ENCODE measurements at regions not wholly inside any gene's neighbourhood (a gene's known extent, or its start where the extent isn't known, plus 50 kb on each side); places are given as distances from the start of the nearest gene placed in this dataset.

DNA sequence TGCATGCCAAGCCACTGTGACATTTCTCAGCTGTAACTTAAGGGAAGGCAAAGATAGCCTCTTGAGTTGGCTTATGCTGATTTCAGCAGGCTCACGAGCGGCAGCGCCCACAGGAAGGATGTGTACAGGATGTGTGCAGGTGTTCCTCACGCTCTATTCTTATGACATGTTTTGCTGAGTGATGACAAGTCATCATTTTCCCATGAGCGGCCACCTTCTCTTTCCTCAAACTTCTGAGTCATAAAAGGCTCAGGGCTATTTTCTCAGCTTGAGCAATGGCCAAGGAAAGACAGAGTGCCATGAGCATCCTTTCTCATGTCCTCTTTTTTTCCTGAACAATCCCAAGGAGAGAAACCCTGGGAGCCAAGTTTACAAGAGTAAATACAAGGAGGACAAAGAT, 365.9 kb downstream of the PLK2 start:
- no peaks in the 10 kb centered on the region for H3K27me3 ChIP-seq (ENCODE audit: insufficient read depth, low read length)
- H2AFZ ChIP-seq (ENCODE audit: low read length), result no peak overlapping the region
- H3K9ac ChIP-seq (ENCODE audit: low read length), result no peak overlapping the region
- H3K79me2 ChIP-seq (ENCODE audit: insufficient read depth, low read length), result no peaks in the 10 kb centered on the region
- H4K20me1 ChIP-seq (ENCODE audit: insufficient read depth, low read length), result no peaks in the 10 kb centered on the region
- H3K4me2 ChIP-seq (ENCODE audit: low read length), result no peak overlapping the region
- no peak overlapping the region for H3K27ac ChIP-seq (ENCODE audit: low read depth, low read length, poor library complexity, severe bottlenecking)
- H3K9me2 ChIP-seq (ENCODE audit: low read depth, low read length), result no peaks in the 10 kb centered on the region
- H3K36me3 ChIP-seq (ENCODE audit: insufficient read depth, low read length), result no peaks in the 10 kb centered on the region
- no peak for TF ChIP-seq EZH2 (IDR thresholded peaks at IDR 0.05; ENCODE audit: borderline replicate concordance, low read length)
- TF ChIP-seq, protein P1, sequence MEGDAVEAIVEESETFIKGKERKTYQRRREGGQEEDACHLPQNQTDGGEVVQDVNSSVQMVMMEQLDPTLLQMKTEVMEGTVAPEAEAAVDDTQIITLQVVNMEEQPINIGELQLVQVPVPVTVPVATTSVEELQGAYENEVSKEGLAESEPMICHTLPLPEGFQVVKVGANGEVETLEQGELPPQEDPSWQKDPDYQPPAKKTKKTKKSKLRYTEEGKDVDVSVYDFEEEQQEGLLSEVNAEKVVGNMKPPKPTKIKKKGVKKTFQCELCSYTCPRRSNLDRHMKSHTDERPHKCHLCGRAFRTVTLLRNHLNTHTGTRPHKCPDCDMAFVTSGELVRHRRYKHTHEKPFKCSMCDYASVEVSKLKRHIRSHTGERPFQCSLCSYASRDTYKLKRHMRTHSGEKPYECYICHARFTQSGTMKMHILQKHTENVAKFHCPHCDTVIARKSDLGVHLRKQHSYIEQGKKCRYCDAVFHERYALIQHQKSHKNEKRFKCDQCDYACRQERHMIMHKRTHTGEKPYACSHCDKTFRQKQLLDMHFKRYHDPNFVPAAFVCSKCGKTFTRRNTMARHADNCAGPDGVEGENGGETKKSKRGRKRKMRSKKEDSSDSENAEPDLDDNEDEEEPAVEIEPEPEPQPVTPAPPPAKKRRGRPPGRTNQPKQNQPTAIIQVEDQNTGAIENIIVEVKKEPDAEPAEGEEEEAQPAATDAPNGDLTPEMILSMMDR (IDR thresholded peaks at IDR 0.05; ENCODE audit: low read length), result no peak
- H3K9me3 ChIP-seq (ENCODE audit: low read length), result no peaks in the 10 kb centered on the region
- no peaks in the 10 kb centered on the region for H3F3A ChIP-seq (ENCODE audit: insufficient read depth, low read length)
- H3K4me1 ChIP-seq (ENCODE audit: insufficient read depth, low read length, severe bottlenecking), result no peaks in the 10 kb centered on the region
- H3K4me3 ChIP-seq (ENCODE audit: low read depth, low read length, poor library complexity, severe bottlenecking), result no peak overlapping the region

DNA sequence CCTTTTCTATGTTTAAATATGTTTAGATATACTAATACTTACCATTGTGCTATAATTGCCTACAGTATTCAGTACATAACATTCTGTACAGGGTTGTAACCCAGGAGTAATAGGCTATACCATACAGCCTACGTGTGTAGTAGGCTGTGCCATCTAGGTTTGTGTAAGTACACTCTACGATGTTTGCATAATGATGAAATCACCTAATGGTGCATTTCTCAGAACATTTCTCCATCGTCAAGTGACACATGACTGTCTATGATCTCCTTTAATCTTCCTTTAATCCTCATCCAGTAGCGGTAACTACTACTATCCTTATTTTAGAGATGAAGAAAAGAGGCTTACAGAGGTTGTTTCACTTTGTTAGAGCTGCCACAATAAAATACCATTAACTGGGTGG, 369.2 kb downstream of the PLK2 start:
- Histone ChIP-seq H3K4me1 (ENCODE audit: insufficient read depth, low read length, severe bottlenecking) (no peaks in the 10 kb centered on the region), H2AFZ (ENCODE audit: low read length) (no peak overlapping the region), H3K79me2 (ENCODE audit: insufficient read depth, low read length) (no peaks in the 10 kb centered on the region), H4K20me1 (ENCODE audit: insufficient read depth, low read length) (no peaks in the 10 kb centered on the region), H3K9me3 (ENCODE audit: low read length) (no peaks in the 10 kb centered on the region), H3K27me3 (ENCODE audit: insufficient read depth, low read length) (no peaks in the 10 kb centered on the region), H3K9me2 (ENCODE audit: low read depth, low read length) (no peaks in the 10 kb centered on the region), H3K36me3 (ENCODE audit: insufficient read depth, low read length) (no peaks in the 10 kb centered on the region), H3K27ac (ENCODE audit: low read depth, low read length, poor library complexity, severe bottlenecking) (no peak overlapping the region), H3K9ac (ENCODE audit: low read length) (no peak overlapping the region), H3K4me2 (ENCODE audit: low read length) (no peak overlapping the region), H3K4me3 (ENCODE audit: low read depth, low read length, poor library complexity, severe bottlenecking) (no peak overlapping the region), H3F3A (ENCODE audit: insufficient read depth, low read length) (no peaks in the 10 kb centered on the region)
- TF ChIP-seq, protein P1 (IDR thresholded peaks at IDR 0.05; ENCODE audit: low read length), result no peak
- no peak for TF ChIP-seq EZH2 (IDR thresholded peaks at IDR 0.05; ENCODE audit: borderline replicate concordance, low read length)

DNA sequence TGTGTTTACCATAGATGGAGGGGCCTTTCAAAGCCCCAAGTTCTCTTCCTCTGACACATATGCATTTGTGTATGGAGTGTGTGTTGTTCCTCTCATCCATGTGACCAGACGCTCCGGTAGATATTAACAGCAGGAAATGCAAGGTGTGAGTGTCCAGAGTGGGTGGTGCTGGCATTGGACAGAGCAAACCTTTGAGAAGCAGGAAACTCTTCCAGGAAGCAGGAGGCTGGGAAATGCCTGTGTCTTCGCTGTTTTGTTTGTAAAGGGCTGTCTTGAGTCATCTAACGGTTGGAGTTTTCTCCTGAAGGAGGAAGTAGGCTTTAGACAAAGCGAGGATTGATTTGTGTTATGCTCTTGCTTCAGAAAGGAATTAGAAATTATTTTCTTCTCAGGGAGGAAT, 370.9 kb downstream of the PLK2 start:
- Histone ChIP-seq H3K27ac (ENCODE audit: low read depth, low read length, poor library complexity, severe bottlenecking) (no peak overlapping the region), H3K27me3 (ENCODE audit: insufficient read depth, low read length) (no peaks in the 10 kb centered on the region), H4K20me1 (ENCODE audit: insufficient read depth, low read length) (no peaks in the 10 kb centered on the region), H3K4me3 (ENCODE audit: low read depth, low read length, poor library complexity, severe bottlenecking) (no peak overlapping the region), H3K4me1 (ENCODE audit: insufficient read depth, low read length, severe bottlenecking) (no peaks in the 10 kb centered on the region), H3K9me2 (ENCODE audit: low read depth, low read length) (no peaks in the 10 kb centered on the region), H3K9ac (ENCODE audit: low read length) (no peak overlapping the region), H3K79me2 (ENCODE audit: insufficient read depth, low read length) (no peaks in the 10 kb centered on the region), H3K4me2 (ENCODE audit: low read length) (no peak overlapping the region), H3F3A (ENCODE audit: insufficient read depth, low read length) (no peaks in the 10 kb centered on the region), H3K36me3 (ENCODE audit: insufficient read depth, low read length) (no peaks in the 10 kb centered on the region), H3K9me3 (ENCODE audit: low read length) (no peaks in the 10 kb centered on the region), H2AFZ (ENCODE audit: low read length) (no peak overlapping the region)
- TF ChIP-seq, protein P1 (IDR thresholded peaks at IDR 0.05; ENCODE audit: low read length), result no peak
- TF ChIP-seq EZH2 (IDR thresholded peaks at IDR 0.05; ENCODE audit: borderline replicate concordance, low read length), result no peak
